K562 (cell line): ENCODE measurements at regions not wholly inside any gene's neighbourhood (a gene's known extent, or its start where the extent isn't known, plus 50 kb on each side); places are given as distances from the start of the nearest gene placed in this dataset.
"Not testable (repeated sequence)": the region's sequence is repeated elsewhere in the genome, so short reads cannot be mapped to it uniquely, and the experiment has no call there.

ENCODE experiments used
- ATAC-seq: fragments of 200-7000 bp; cut with Tn5 transposase; 3 replicates; pipeline ENCODE4 v1.9.1; 2020; ENCODE audit warnings: moderate library complexity
- BruUV-seq: library from RNA; stranded (reverse); fragments of 400-500 nt; replicated peaks from 2 replicates; lab custom pipeline; 2021; lab: Mats Ljungman, UMichigan
- CTCF ChIA-PET: fragments of 300-600 bp; formaldehyde crosslinking; extraction: SDS; loops from one replicate; lab custom pipeline; 2021; ENCODE audit warnings: low intra/inter-chr PET ratio; lab: Yijun Ruan, JAX
- POLR2A ChIA-PET: fragments of 300-600, 350-650 bp; sonication (Branson Sonifier 250); formaldehyde crosslinking; extraction: SDS; loops from one replicate; lab custom pipeline; 2021; ENCODE audit warnings: antibody characterized with exemption, inconsistent platforms; lab: Yijun Ruan, JAX
- DNase-seq, 4 experiments: peaks; one replicate each; pipeline versions ENCODE4 v3.0.0 to v3.0.0-alpha.2; 2011 to 2018; ENCODE audit warnings: low spot score in 3 of 4, mixed read lengths in 3 of 4; ENCODE audit errors: extremely low read depth in 1 of 4
- FAIRE-seq: peaks from 2 replicates; lab custom pipeline; 2011; peaks lifted over from hg19 to GRCh38; lab: Jason Lieb, UNC
- H2AFZ ChIP-seq: 2 replicates; pipeline ENCODE4 v1.6.0; 2011; ENCODE audit warnings: low read depth, low read length, control low read depth, inconsistent platforms
- H3K27ac ChIP-seq: fragments of 200-600 bp; 3 replicates; pipeline ENCODE4 v1.8.0; 2011; ENCODE audit warnings: low read depth, mild to moderate bottlenecking, control low read depth, inconsistent platforms, low read length, moderate library complexity, mixed read lengths; ENCODE audit errors: extremely low read depth
- H3K27me3 ChIP-seq, 2 experiments: fragments of 300-600 bp in 1 of 2; 2 replicates in 1 of 2; 3 replicates in 1 of 2; pipeline versions ENCODE4 v1.6.0 to v1.8.0; 2011; ENCODE audit warnings: inconsistent platforms in 2 of 2, low read length in 2 of 2, mild to moderate bottlenecking in 1 of 2, mixed read lengths in 1 of 2, moderate library complexity in 1 of 2; ENCODE audit not compliant: control insufficient read depth in 2 of 2, insufficient read depth in 2 of 2
- H3K36me3 ChIP-seq: fragments of 300-600 bp; 3 replicates; pipeline ENCODE4 v1.8.0; 2011; ENCODE audit warnings: mild to moderate bottlenecking, low read length, inconsistent platforms; ENCODE audit not compliant: control insufficient read depth, insufficient read depth
- H3K4me1 ChIP-seq, 2 experiments: fragments of 200-600 bp in 1 of 2; replicated peaks in 1 of 2; 2 replicates in 1 of 2; 3 replicates in 1 of 2; pipeline versions ENCODE4 v1.5.1 to v1.8.0; 2011; ENCODE audit warnings: inconsistent platforms in 2 of 2, low read length in 2 of 2, mild to moderate bottlenecking in 1 of 2, mixed read lengths in 1 of 2, moderate library complexity in 1 of 2; ENCODE audit not compliant: control insufficient read depth in 2 of 2, insufficient read depth in 2 of 2
- H3K4me2 ChIP-seq: 2 replicates; pipeline ENCODE4 v1.6.1; 2011; ENCODE audit warnings: low read length, control low read depth, inconsistent platforms, mixed read lengths; ENCODE audit not compliant: insufficient read depth
- H3K4me3 ChIP-seq: fragments of 200-600 bp; sonication (generic), shearing (Covaris generic); 2 replicates; pipeline ENCODE4 v1.5.1; 2016; ENCODE audit warnings: control low read depth, inconsistent platforms
- H3K79me2 ChIP-seq: fragments of 200-600 bp; 3 replicates; pipeline ENCODE4 v1.8.0; 2011; ENCODE audit warnings: low read length, inconsistent platforms; ENCODE audit not compliant: control insufficient read depth, insufficient read depth
- H3K9ac ChIP-seq, 2 experiments: 2 replicates each; pipeline versions ENCODE4 v1.6.0 to v1.6.1; 2011; ENCODE audit warnings: low read depth in 2 of 2, low read length in 2 of 2, control low read depth in 1 of 2, inconsistent platforms in 1 of 2, mild to moderate bottlenecking in 1 of 2, mixed read lengths in 1 of 2; ENCODE audit not compliant: insufficient read depth in 1 of 2
- H3K9me1 ChIP-seq: one replicate; pipeline ENCODE4 v1.6.0; 2011; ENCODE audit warnings: inconsistent platforms, mild to moderate bottlenecking, low read length, moderate library complexity; ENCODE audit not compliant: control insufficient read depth, insufficient read depth
- H3K9me3 ChIP-seq: replicated peaks from 2 replicates; pipeline ENCODE4 v1.5.1; 2011; ENCODE audit warnings: low read depth, low read length, inconsistent platforms; ENCODE audit not compliant: control insufficient read depth, insufficient read depth
- H4K20me1 ChIP-seq: replicated peaks from 2 replicates; pipeline ENCODE4 v1.6.1; 2011; ENCODE audit warnings: low read length, inconsistent platforms, mixed read lengths; ENCODE audit not compliant: control insufficient read depth, insufficient read depth
- ATF1 ChIP-seq, 2 experiments: fragments of 450-650 bp in 1 of 2; IDR thresholded peaks; 2 replicates each; pipeline ENCODE4 v1.6.1; 2016; ENCODE audit warnings: missing compliant biosample characterization in 1 of 2, missing genetic modification characterization in 1 of 2
- CREB1 ChIP-seq, 2 experiments: sonication (generic) in 1 of 2; formaldehyde crosslinking in 1 of 2; IDR thresholded peaks; 2 replicates each; pipeline versions ENCODE4 v1.6.1 to v1.8.0; 2012 to 2022; ENCODE audit warnings: inconsistent platforms in 1 of 2, mild to moderate bottlenecking in 1 of 2, missing genetic modification reagents in 1 of 2, moderate library complexity in 1 of 2
- CREM ChIP-seq: IDR thresholded peaks from 2 replicates; pipeline ENCODE4 v1.6.1; 2014; ENCODE audit warnings: antibody characterized with exemption, low read depth
- EP400 ChIP-seq: fragments of 450-650 bp; IDR thresholded peaks from 2 replicates; pipeline ENCODE4 v1.6.1; 2017; ENCODE audit warnings: antibody characterized with exemption, mild to moderate bottlenecking, moderate library complexity
- L3MBTL2 ChIP-seq: fragments of 450-650 bp; IDR thresholded peaks from 2 replicates; pipeline ENCODE4 v1.6.1; 2016; ENCODE audit warnings: mild to moderate bottlenecking, moderate library complexity
- MEIS2 ChIP-seq: fragments of 450-650 bp; IDR thresholded peaks from 2 replicates; pipeline ENCODE4 v1.6.1; 2014; ENCODE audit warnings: mild to moderate bottlenecking; ENCODE audit not compliant: partially characterized antibody
- NCOA1 ChIP-seq: fragments of 450-650 bp; IDR thresholded peaks from 2 replicates; pipeline ENCODE4 v1.6.1; 2016; ENCODE audit warnings: low read depth
- WGBS: fragments of 100-300 bp; shearing (Covaris generic); methylation state at CpG from one replicate; pipeline ENCODE4 v1.1.6; 2016; ENCODE audit warnings: low coverage, mixed read lengths; ENCODE audit not compliant: insufficient coverage; ENCODE audit errors: missing lambda C conversion rate; 5-methylcytosine and 5-hydroxymethylcytosine counted together
- in situ Hi-C: fragments of 300-500 bp; cut with MboI; formaldehyde crosslinking; loops from 4 replicates; pipeline ENCODE4 v1.15.0; 2018; ENCODE audit warnings: inconsistent platforms, mixed read lengths
- intact Hi-C: fragments of 100-400 bp; cut with micrococcal nuclease; formaldehyde crosslinking; loops from 2 replicates; pipeline ENCODE4 v1.14.2; 2022
- TF ChIP-seq, protein P1 (sequence below): fragments of 250-450 bp; sonication (Bioruptor Pico); IDR thresholded peaks from 2 replicates; pipeline ENCODE4 v1.4.0; 2020

- H3K36me3 ChIP-seq, H2AFZ ChIP-seq, H3K27me3 ChIP-seq, BruUV-seq, H3K27ac ChIP-seq, H3K4me2 ChIP-seq, H3K9ac ChIP-seq, H3K9me3 ChIP-seq, CTCF ChIA-PET, ATAC-seq, intact Hi-C loops, FAIRE-seq, H4K20me1 ChIP-seq, H3K9me1 ChIP-seq, POLR2A ChIA-PET, DNase-seq, H3K4me3 ChIP-seq, H3K79me2 ChIP-seq, H3K4me1 ChIP-seq: not testable (repeated sequence)
- in situ Hi-C loops, result loop anchor here (25.0 kb wide), 1 partner anchor 794 kb away; no protein-coding TSS in a partner anchor
- 40% methylated on average over 2 of the region's 18 CpGs for WGBS
These were observed 84.1 kb upstream of the FABP2 start for GRCh38 chr4:119406041-119406440.

DNA sequence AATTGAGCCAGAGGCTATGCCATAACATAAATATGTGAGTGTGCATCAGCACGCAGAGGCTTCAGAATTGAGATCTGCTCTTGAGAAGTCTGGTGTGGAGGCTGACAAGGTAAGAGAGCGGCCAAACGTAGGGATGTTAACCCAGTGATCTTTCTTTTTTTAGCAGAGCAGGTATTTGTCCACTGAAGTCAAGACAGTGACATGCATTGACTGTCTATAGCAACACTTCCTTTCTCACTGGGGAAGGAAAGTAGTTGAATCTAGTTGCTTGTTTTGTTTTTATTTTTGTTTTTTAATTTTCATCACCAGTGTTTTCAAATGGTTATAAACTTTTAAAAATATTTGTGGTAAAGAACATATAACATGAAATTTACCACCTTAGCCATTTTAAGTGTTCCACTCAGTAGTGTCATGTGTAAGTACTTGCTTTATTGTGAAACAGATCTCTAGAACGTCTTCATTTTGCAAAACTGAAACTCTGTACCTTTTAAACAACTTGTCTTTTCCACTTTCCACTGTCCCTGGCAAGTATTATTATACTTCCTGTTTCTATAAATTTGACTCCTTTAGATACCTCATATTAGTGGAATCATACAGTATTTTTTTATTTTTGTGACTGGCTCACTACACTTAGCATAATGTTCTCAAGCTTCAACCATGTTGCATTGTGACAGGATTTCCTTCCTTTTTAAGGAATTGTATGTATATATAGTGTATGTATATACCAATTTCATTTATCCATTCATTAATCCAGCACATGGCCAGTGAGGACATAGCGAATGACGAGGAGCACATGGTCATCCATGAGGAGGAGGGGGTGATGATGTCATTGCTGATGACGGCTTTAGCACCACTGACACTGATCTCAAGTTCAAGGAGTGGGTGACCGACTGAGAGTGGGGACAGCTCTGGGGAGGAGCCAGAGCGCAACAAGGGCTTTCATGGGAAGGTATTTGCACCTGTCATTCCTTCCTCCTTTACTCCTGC, 80.7 kb upstream of the FABP2 start:
- POLR2A ChIA-PET; H3K4me3 ChIP-seq; FAIRE-seq; H3K36me3 ChIP-seq; BruUV-seq; H3K79me2 ChIP-seq; CTCF ChIA-PET; H3K27me3 ChIP-seq; H3K4me1 ChIP-seq; H3K4me2 ChIP-seq; H3K27ac ChIP-seq; H2AFZ ChIP-seq; intact Hi-C loops; H4K20me1 ChIP-seq; H3K9me3 ChIP-seq; DNase-seq; H3K9me1 ChIP-seq; ATAC-seq; H3K9ac ChIP-seq; TF ChIP-seq ATF1 (CRISPR knock-in tag; IDR thresholded peaks at IDR 0.05): not testable (repeated sequence)
- WGBS, result 9% methylated on average over 8 of the region's 9 CpGs
- in situ Hi-C loops, result loop anchor here (25.0 kb wide), 1 partner anchor 790 kb away; no protein-coding TSS in a partner anchor
- peak; percentile 37; the same call in 1 of the 2 replicates for TF ChIP-seq EP400
- TF ChIP-seq NCOA1, result peak; percentile 27; the same call in 1 of the 2 replicates
- TF ChIP-seq L3MBTL2, result peak; percentile 81
- peak; percentile 76 for TF ChIP-seq ATF1 (tag; IDR thresholded peaks at IDR 0.05)
- peak; percentile 55; the same call in 1 of the 2 replicates for TF ChIP-seq CREM
- TF ChIP-seq, protein P1, sequence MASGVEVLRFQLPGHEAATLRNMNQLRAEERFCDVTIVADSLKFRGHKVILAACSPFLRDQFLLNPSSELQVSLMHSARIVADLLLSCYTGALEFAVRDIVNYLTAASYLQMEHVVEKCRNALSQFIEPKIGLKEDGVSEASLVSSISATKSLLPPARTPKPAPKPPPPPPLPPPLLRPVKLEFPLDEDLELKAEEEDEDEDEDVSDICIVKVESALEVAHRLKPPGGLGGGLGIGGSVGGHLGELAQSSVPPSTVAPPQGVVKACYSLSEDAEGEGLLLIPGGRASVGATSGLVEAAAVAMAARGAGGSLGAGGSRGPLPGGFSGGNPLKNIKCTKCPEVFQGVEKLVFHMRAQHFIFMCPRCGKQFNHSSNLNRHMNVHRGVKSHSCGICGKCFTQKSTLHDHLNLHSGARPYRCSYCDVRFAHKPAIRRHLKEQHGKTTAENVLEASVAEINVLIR (CRISPR knock-in tag), result 0 out of 2 replicates have a peak, but pooled peaks have one; percentile 19
- peak; percentile 47 for TF ChIP-seq CREB1 (IDR thresholded peaks at IDR 0.05)
- 0 out of 2 replicates have a peak, but pooled peaks have one; percentile 28 for TF ChIP-seq CREB1 (CRISPR knock-in tag; IDR thresholded peaks at IDR 0.05)
- peak; percentile 10 for TF ChIP-seq MEIS2
